Upper lobe of left lung (tissue), 4 donors: ENCODE measurements at regions not wholly inside any gene's neighbourhood (a gene's known extent, or its start where the extent isn't known, plus 50 kb on each side); places are given as distances from the start of the nearest gene placed in this dataset.

Experiments
- POLR2A ChIP-seq, 4 donors: fragments of 450-650 bp; IDR thresholded peaks; one replicate each; pipeline ENCODE4 v1.5.1; 2016 to 2017; ENCODE audit warnings: antibody characterized with exemption in 4 of 4, mild to moderate bottlenecking in 2 of 4
- POLR2AphosphoS5 ChIP-seq, 2 donors: sonication (generic); formaldehyde crosslinking; IDR thresholded peaks; one replicate each; pipeline ENCODE4 v1.5.1; 2017; ENCODE audit warnings: antibody characterized with exemption in 2 of 2
- TF ChIP-seq, protein P1 (sequence below), 6 experiments: fragments of 450-650 bp in 4 of 6; fragments of 200-600 bp in 2 of 6; sonication (generic) in 2 of 6; IDR thresholded peaks; one replicate each; pipeline ENCODE4 v1.5.1; 2016 to 2019; ENCODE audit warnings: antibody characterized with exemption in 6 of 6

DNA sequence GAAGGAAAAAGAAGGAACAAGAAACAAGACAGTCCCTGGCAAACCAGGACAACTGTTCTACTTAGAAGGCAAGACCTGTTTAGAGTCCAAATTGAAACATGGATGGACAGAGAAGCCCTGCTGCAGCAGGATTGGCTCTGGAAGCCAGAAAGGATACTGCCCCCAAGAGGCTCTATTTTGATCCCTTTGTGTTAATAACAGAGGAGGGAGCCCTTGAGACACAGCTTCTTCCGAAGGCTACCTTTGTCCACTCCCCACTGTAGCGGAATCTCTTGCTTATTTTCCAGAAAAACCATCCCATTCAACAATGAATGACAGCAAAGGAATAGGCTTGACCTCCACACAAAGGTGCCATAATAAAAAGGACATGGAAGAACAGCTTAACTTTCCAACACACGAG lies 120.3 kb upstream of the FOXK1 start:
- TF ChIP-seq, protein P1, sequence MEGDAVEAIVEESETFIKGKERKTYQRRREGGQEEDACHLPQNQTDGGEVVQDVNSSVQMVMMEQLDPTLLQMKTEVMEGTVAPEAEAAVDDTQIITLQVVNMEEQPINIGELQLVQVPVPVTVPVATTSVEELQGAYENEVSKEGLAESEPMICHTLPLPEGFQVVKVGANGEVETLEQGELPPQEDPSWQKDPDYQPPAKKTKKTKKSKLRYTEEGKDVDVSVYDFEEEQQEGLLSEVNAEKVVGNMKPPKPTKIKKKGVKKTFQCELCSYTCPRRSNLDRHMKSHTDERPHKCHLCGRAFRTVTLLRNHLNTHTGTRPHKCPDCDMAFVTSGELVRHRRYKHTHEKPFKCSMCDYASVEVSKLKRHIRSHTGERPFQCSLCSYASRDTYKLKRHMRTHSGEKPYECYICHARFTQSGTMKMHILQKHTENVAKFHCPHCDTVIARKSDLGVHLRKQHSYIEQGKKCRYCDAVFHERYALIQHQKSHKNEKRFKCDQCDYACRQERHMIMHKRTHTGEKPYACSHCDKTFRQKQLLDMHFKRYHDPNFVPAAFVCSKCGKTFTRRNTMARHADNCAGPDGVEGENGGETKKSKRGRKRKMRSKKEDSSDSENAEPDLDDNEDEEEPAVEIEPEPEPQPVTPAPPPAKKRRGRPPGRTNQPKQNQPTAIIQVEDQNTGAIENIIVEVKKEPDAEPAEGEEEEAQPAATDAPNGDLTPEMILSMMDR (IDR thresholded peaks at IDR 0.05) = no peak
- no peak for TF ChIP-seq POLR2AphosphoS5 (IDR thresholded peaks at IDR 0.05)
- TF ChIP-seq POLR2A (IDR thresholded peaks at IDR 0.05) = no peak
